NCI-H2171 treated with DMSO at 0.1 percent for 48 hours (cell line): ENCODE measurements at regions not wholly inside any gene's neighbourhood (a gene's known extent, or its start where the extent isn't known, plus 50 kb on each side); places are given as distances from the start of the nearest gene placed in this dataset.

Experiments used
- DNase-seq: peaks from one replicate; lab custom pipeline; 2025; lab: John Stamatoyannopoulos, UW

DNA sequence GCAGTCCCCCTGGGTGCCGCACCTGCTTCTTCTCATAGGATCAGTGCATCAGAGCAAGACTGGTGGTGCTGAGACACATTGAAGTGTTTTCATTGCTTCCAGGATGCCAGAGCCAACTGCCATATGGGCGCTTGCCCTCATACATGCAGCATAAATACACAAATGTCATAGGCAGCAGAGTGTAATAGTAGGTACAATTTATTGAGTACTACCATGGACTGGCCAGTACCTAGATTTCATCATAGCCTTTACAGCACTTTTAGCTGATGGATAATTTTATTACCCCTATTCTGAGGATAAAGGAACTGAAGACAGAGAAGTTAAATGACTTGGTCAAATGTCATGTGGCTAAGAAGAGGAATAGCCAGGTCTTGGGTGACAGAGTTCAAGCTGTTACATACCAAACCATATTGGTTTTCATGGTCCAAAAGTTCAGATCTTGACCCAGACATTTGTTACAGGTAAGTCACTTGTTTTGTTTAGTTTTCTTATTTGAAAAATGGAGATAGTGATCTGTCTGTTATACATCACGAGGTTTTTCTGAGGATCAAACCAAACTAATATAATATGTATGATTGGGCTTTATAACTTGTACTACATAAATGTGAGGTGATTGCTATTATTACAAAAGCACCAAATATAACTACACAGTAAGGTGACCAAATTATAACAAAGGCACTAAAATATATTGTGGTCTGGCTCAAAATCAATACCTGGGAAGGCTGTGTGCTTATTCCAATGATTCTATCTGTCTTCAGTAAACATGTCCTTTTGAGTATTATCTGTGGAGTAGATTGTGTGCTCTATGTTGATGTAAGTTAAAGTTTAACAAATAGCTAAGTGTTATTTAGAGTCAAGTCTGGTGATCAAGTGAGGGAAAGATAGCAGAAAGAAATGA is 151.9 kb upstream of the CYRIA start:
- DNase-seq: no peak

DNA sequence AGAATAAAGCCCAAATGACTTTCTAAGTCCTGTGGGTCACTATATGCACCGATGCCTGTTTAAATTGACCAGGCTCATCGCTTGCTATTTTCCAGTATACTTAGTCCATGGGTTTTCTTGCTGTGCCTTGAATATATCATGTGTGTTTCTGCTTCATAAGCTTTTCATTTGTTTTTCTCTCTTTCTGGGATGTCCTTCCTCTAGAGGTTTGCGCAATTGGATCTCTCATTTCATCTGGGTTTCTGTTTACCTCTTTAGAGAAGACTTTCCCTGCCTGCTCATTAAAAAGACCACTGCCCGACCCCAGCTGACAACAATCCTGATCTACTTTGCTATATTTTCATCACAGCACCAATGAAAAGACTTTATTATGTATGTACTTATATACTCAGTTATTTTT is 150.9 kb upstream of the CYRIA start:
- no peak for DNase-seq

- DNase-seq: no peak
These were observed 150.4 kb upstream of the CYRIA start for GRCh38 chr2:16816016-16816415.

DNA sequence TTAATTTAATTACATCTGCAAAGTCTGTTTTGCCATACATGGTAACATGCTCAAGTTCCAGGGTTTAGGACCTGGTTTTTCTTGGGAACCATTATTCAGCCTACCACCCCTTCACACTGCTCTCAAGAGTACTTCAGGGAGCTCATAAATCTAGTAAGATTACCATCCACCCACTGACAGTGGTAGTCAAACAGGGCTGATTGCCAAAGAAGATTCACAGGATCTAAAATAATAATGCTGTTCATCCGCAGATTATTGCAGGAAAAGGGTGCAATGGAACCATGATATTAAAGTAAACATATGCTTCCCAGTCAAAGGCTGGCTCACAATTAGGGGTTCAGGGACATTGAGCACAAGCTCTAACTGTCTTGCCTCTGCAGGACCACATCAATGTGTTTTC is 148.0 kb upstream of the CYRIA start:
- no peak for DNase-seq

DNA sequence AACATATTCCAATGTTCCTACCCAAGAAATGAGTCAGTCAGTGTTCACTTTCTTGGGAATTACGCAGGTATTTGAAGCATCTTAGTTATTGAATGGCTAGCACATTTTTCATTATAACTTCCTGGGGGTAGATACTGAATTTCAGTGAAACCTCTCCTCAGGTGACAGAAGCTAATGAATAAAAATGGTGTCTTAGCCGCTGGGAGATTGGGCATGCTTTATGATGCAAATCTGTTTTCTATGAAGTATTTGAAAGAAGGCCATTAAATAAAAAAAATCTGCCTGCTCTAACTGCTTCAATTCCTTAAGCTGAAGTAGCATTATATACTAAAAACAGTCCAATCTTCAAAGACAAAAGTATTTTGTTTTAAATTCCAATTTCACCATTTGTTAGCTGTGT is 132.8 kb upstream of the CYRIA start:
- DNase-seq: no peak

GRCh38 chr2:16791496-16791895 is 125.9 kb upstream of the CYRIA start:
- DNase-seq: no peak

DNA sequence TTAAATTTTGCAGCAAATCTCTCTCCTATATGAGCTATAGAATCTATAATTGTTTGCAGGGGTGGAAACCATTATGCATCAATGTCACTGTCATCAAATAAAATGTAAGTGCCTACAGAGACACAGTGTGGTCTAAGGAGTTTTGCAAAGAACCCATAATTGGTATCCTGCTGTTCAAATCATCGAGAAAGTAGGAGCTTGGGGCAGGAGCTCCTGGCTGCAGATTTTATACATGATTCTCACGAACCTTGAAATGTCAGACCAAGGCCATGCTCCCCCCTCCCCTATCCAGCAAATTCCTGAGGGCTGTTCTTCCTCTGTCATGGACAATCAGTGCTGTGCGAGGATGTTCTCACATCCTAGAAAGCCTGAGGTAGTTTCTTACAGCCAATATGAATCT is 119.5 kb upstream of the CYRIA start:
- DNase-seq: no peak

GRCh38 chr2:16784652-16785051 is 119.0 kb upstream of the CYRIA start:
- DNase-seq: no peak

GRCh38 chr2:16777123-16777870 is 111.7 kb upstream of the CYRIA start:
- DNase-seq: no peak

GRCh38 chr2:16775899-16776231 is 110.2 kb upstream of the CYRIA start:
- DNase-seq: no peak

DNA sequence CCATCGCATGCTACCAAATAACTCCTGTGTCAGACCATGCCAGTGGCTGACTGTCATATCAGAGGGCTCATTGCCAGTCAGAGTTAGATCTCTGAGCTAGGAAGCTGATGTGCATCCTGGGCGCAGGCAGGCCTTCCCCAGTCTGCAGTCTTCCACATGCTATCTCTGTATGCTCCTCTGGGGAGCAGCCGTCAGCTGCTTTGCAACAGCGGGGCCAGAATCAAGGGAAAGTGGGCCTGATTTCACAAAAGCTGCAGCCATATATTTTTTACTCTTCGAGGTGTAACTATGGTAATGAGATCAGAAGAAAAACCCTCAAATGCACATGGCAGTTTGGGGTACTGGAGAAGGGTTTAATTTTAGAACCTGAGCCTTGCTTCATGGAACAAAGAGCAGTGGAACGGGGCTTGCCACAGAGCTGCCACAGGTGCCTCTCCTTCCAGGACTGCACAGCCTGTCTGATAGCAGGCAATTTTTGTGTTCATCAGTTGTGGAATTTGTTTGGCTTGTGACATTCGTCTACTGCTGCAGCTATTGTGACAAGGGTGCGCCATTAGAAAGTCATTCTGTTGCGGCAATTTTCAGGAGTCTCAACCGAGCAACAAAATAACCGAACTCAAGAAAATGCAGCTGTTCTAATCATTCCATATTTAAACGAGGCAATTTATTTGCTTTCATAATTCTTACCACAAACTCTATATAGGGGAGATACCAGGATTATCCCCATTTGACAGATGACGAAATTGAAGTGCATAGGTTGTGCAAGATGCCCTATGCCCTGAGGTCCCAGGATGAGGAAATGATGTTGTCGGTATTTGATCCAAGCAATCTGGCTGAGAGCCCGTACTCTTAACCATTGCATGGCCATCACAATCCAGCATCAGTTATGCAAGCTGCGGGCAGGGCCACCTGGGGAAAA is 109.6 kb upstream of the CYRIA start:
- DNase-seq: no peak

DNA sequence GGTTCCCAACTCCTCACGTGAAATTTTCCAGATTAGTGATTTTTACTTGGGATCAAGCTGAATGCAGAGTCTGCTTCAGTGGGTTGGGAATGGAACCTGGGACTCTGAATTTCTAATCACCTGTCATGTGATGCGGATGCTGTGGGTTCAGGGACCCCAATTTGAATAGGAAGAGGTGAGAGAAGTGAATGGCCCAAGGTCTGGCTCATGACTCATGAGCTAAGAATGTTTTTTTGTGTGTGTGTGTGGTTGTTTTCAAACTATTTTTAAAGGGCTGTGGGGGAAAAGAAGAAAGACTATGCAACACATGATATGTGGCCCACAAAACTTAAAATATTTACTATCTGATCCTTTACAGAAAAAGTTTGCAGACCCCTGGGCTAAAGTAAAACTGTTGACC is 108.5 kb upstream of the CYRIA start:
- DNase-seq: no peak

DNA sequence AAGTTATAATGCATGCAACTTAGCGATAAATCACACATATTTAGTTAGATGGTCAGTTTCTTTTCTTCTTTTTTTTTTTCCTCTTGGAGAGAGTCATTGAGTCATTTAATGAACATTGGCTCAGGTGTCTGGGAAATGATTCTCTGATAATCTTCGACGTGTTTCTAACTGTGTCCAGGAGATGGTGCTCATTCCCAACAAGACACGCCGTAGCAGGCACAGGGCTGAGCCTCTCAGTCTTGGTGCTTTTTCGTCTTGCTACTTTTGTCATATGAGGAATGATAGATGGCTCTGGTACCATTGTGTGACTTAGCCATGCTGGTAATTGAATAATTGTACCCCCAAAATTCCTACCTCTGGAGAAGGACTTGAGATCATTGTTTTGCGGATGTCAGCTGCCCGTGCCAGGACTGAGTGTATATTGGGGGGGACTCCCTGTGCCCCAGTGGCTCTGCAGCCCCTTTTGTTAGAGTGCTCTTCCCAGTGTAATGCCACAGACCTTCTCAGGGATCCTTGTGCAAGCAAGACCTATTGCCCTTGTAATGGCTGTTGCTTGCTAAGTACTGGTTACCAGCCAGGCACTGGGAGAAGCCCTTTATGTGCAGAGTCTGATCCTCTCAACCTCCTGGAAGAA is 107.6 kb upstream of the CYRIA start:
- peak; percentile 49 for DNase-seq

GRCh38 chr2:16767789-16768476 is 102.3 kb upstream of the CYRIA start:
- DNase-seq: no peak

DNA sequence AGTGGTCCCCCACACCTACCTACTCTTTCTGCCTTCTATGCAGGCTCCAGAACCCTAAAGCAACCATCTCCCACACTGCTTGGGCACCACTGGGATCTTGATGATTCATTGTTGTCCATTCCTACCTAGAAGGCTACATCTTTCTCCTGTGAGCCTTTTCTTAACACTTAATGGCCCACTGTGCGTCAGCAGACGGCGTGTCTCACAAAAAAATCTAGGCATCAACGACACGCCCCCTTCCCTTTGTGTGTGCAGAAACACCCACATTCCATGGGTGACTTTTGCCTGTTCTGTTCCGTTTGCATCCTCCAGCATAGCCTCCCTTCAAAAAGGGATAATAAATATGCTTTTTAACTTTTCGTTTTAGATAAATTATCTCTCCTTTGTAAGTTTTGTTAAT is 99.7 kb upstream of the CYRIA start:
- no peak for DNase-seq

- no peak for DNase-seq
These were observed 98.9 kb upstream of the CYRIA start for GRCh38 chr2:16764487-16764886.

- DNase-seq: no peak
These were observed 97.9 kb upstream of the CYRIA start for GRCh38 chr2:16763493-16763899.

DNA sequence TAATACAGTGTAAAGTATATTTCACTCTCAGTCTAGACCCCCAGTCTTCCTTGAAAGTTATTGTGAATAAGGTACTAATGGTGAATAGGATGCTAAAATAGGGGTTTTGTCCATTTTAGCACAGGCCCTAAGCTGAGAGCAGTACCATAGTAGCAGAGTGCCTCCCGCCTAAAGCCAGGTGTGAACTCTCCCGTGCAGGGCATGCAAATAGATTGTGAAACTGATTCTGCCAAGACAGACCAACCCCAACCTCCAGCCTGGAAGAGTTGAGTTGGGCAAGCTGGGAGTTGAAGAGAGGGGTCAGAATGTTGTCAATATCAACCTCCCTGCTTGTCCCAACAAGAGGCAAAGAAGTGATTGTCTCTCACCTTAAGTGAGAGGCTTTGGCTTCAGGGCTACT is 97.4 kb upstream of the CYRIA start:
- no peak for DNase-seq

GRCh38 chr2:16760426-16760825 is 94.8 kb upstream of the CYRIA start:
- no peak for DNase-seq

DNA sequence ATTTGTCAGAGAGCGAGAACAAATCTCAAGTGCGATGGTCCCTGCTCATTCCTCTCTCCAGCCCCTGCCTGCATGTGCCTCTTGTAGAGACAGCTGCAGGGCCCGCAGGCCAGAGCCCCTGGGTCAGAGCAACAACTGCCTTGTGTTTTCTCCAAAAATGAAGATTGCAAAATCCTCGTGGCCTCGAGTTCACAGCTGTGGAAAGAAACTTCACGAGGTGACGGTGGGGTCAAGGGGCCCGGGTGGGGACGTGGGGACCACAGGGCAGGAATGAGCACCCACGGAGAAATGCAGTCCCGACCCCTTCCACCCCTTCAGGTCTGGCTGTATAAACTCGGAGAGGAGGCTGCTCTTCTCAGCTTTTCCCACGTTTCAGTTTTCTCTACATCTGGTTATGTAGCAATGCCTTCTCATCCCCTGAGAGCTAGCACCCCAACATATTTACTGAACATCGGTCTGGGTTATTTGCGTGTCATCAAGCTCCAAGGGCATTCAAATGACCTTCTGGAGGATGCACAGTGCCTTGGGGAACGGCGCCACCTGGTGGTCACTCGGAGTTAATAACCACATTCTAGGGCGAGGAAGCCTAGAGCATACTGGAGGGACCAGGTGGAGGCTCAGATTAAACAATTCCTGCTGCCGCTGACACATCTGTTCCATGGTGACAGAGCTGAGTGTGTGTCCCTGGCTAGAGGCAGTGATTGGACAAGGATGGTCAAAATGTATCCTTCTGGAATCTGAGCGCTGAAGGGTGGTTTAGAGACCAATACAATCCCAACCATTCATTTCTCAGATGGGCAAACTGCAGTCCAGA is 91.4 kb upstream of the CYRIA start:
- peak; percentile 62 for DNase-seq

DNA sequence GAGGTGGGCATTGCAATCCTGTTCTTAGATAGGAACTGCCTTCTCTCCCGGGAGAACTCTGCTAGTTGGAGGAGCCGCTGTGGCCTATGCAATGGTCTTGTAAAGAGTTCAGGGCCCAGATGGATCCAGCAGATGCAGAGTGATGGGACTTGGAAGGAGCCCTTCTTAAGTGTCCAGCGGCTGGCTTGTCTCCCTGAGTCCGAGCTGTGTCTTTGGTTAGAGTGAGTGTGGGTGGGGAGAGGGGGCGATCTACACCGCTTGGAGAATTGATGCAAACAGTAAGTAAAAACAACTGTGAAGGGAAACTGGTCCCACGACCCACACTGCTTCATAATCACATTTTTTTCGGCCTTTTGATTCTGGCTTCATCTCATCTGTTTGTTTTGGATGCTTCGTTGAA is 89.8 kb upstream of the CYRIA start:
- no peak for DNase-seq
